Kasumi-1 (cell line): ENCODE measurements at regions not wholly inside any gene's neighbourhood (a gene's known extent, or its start where the extent isn't known, plus 50 kb on each side); places are given as distances from the start of the nearest gene placed in this dataset.

Source experiments
- DNase-seq, 2 experiments: peaks; one replicate each; lab custom pipeline; 2025; lab: John Stamatoyannopoulos, UW

- DNase-seq: no peak
These were observed 66.9 kb upstream of the UNC5B start for GRCh38 chr10:71145352-71145945.

DNA sequence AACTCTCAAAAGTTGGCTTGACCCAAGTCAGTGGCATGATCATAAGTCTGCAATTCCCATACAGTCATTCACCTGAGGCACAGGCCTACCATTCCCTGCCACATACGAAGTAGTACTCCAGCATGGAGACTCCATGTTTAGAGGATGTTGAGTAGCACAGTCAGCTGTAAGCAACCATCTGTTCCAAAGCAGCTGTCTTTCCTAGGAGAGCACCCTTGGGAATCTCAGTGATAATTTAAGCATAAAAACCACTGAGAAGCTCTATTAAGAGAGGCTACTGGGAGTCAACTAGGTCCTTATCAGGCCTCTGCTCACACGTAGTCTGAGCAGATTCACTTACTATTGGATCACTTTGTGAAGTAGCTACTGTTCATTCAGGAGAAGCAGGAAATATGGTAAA, 61.6 kb upstream of the UNC5B start:
- no peak for DNase-seq

GRCh38 chr10:71152043-71152442, 60.3 kb upstream of the UNC5B start:
- no peak for DNase-seq

DNA sequence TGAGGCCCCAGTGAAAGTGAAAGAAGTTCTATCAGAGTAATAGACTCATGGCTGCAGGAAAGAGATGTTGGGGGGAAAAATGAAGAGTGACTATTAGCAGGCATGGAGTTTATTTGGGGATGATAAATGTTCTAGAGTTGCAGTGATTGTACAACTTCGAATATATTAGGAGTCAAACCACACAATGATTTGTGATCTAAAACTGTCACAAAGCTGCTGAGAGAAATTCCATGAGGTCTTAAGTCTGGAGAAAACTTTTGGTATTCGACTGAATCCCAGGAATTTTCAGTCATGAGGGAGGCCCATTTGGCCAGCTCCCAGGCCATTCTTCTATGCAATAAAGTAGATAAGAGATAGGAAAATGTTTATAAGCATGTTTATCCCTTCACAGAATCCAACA, 55.9 kb upstream of the UNC5B start:
- no peak for DNase-seq

GRCh38 chr10:71157435-71157834, 54.9 kb upstream of the UNC5B start:
- DNase-seq: no peak

DNA sequence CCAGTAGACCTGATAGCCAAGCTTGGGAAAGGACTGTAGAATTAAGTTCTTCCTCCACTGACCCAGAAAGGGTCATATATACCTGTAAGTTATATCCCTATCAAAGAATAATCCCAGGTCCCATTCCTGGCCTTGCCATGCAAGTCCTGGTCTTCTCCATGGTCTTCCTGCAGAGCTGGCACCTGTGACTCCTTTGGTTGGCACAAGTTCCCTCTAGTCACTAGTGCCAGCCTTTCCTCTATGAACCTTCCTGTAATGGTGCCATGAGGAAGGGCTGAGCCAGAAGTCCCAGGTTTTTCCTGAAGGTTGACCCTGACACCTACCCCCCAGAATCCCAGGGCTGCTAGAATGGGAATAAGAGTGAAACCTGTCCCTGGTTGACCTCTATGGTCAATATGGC, 54.1 kb upstream of the UNC5B start:
- DNase-seq: no peak

- DNase-seq: no peak
These were observed 53.5 kb upstream of the UNC5B start for GRCh38 chr10:71158902-71159301.

DNA sequence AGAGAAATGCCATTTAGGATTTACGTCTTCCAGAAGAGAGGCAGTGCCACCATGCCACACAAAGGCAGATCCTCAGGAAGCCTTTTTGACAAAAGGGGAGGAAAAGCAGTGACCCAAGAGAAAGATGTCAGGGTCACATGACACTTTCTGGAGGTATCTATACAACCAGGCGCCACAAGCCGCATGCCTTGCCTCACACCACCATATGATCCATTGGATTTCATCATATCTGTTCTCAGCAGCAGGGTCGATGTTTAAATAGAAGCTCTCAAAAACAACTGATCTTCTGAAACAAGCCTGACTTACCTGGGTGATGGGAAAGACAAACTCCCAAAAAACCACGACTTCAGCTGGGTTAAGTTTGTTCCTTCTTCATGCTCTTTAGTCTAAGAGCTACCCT, 52.5 kb upstream of the UNC5B start:
- no peak for DNase-seq

GRCh38 chr10:71161425-71161824, 50.9 kb upstream of the UNC5B start:
- no peak for DNase-seq
